GM19025 (cell line): ENCODE measurements at regions not wholly inside any gene's neighbourhood (a gene's known extent, or its start where the extent isn't known, plus 50 kb on each side); places are given as distances from the start of the nearest gene placed in this dataset.
"Not testable (repeated sequence)": the region's sequence is repeated elsewhere in the genome, so short reads cannot be mapped to it uniquely, and the experiment has no call there.

Experiments used
- ATAC-seq: cut with Tn5 transposase; IDR thresholded peaks from one replicate; pipeline ENCODE4 v1.9.1; 2021; ENCODE audit warnings: mild to moderate bottlenecking, low read depth, moderate library complexity; ENCODE audit not compliant: unreplicated experiment

DNA sequence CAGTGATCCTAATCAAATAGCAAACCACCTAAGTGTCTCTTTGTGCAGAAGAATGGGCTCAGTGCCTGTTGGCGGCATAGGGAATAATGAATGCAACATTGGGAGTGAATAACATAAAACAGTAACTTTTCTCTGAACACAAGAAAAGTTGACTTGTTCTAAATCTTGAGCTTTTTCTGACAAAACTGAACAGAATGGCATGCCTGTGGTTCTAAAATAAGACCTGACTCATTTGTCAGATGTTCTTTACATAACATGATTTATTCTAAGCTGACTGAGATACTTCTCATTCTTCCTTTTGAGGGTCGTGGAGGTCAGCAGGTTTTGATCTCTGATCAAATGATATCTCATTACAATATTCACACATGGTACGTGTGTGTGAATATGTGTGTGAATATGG lies 165.4 kb upstream of the WDR1 start:
- no peak for ATAC-seq

DNA sequence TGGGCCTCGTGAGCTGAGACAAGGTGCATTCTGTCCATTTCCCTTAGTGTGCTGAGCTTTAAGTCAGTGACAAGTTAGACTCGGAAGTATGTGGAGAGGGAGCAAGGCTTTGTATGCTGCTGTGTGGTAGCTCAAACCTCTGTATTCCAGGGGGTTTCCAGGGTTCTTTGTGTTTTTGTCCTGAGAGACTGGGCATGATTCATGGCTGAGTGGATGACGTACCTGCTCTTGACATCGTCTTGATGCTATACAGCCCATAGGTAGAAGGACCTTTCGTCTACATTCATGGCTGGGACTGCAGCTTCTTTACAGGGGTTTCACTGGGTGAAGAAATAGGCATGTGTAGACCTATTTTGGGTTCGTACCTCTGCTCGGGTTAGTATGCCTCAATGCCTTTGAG lies 162.7 kb upstream of the WDR1 start:
- no peak for ATAC-seq

DNA sequence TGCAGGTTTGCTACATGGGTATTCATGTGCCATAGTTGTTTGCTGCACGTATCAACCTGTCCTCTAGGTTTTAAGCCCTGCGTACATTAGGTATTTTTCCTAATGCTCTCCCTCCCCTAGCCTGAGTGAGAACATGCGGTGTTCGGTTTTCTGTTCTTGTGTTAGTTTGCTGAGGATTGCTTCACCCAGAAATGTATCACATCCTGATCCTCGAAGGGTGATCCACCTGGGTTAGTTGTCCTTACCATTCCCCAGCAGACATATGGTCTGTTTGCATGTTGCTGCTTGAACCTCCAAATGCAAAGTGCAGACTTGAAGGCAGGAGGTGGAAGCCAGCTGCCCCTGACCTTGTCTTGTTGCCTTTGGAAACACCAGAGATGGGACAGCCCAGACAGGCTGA lies 161.5 kb upstream of the WDR1 start:
- ATAC-seq, result no peak

DNA sequence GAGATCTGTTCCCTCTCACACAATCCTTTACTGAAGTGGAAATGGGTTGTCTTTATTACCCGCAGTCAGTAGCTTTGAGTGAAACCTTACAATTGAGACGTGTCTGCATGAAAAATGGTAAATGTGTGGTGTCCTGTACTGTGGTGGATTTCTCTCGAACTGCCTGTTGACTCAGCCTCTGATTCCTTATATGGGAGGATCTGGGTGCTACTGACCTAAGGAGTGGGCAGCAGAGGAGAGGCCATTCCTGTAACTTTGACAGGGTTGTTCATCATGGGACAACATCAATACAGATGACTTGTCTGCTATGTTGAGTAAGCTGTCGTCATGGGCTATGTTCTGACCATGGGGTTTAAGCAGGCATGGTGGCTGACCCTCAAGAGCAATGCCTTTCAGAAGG lies 159.6 kb upstream of the WDR1 start:
- ATAC-seq, result no peak

DNA sequence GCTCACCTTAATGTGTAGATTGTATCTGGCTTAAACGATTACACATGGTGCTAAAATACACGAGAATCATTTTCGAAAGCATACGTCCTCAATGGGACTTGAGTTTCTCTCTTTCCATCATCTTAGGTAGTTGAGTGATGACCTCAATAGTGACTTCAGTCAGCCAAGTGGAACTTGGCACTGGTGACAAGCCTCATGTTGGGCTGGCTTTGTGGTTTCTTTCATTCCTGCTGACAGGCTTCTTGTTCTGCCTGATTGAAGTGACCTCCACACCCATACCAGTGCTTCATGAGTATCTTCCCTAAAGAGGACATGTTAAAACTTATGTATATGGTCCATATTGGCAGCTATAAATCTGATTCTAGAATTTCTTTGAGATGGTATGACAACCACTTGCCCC lies 159.1 kb upstream of the WDR1 start:
- ATAC-seq, result no peak

DNA sequence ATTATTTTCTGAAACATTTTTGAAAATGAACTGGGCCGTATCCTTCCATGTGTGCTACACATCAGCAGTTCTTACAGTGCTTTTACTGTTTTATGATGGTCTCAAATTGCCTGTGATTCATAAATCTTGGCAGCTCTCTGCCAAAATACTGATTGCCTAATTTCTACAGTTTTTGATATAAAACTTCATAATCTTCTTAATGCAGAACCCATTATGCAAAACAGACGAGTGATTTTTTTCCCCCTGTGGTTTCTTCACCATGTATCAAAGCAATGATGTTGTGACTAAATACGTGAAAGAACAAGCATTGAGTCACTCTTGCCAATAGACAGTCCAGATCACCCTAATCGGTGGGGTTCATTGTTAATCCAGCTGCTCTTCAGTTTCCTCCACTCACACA lies 156.4 kb upstream of the WDR1 start:
- no peak for ATAC-seq

DNA sequence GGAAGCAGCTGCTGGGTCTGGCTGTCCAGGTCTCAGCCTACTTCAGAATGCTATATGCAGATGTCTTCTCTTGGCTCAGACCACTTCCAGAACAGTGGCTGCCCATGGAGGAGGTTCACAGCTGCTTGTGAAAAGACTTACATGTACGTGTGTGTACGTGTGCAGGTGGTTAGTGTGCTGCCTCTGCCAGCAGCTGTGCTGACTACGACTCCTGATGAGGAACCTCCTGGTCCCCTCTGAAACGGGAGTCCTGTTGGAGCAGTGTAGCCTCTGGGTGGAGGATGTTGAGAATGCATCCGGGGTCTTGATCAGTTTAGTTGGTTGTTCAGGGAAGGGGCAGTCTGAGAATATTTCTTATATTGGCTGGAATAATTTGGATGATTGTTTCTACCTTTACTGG lies 155.9 kb upstream of the WDR1 start:
- no peak for ATAC-seq

DNA sequence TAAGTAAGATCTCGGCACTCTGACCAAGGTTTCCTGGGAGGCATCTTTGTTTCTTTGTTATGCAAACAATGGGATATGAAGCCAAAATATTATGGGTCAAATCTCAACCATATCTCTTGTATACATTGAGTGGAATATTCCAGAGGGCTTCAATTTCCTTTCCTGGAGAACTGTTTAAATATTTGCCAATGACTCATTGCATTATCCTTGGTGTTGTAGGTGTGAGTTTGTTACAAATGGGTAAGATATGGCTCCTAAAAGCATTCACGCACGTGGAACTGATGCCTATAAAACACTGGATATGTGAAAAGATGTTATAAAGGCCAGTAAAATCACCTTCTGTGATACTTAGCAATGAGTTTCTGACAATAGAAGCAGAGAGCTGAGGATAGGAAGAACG lies 150.5 kb upstream of the WDR1 start:
- no peak for ATAC-seq

DNA sequence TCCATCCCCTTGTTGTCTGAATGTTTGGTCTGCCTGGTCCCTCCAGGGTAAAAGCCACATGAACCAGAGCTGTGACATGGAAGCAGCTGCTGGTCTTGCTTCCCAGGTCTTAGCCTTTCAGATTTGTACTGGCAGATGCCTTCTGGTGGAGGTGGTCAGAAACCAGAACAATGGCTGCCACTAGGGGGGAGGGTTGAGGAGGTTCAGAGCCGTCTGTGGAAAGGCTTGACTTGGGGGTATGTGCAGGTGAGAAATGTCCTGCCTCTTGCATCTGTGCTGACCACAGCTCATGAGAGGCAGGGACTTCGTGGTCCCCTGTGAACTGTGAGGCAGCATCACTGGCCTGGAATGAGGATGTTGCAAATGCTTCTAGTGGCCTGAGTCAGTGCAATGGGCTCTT lies 144.2 kb upstream of the WDR1 start:
- no peak for ATAC-seq

DNA sequence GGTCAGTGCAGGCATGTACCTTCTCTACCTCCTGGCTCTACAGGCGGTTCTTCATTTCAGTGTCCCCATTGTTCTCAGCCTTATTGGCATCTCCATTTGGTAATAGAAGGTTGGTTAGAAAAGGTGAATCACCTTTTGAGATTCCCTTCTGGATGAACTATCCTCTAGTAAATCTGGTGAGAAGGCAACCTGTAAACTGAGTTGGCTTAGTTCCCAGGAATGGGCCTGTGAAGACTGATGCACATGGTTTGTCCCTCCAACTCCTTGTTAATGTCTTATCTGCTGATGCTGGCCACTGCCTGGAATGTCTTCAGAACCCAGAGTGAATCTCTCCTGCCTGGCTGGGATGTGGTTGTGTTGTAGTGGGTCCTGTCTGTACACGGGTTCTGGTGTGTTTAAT lies 143.4 kb upstream of the WDR1 start:
- ATAC-seq, result no peak

DNA sequence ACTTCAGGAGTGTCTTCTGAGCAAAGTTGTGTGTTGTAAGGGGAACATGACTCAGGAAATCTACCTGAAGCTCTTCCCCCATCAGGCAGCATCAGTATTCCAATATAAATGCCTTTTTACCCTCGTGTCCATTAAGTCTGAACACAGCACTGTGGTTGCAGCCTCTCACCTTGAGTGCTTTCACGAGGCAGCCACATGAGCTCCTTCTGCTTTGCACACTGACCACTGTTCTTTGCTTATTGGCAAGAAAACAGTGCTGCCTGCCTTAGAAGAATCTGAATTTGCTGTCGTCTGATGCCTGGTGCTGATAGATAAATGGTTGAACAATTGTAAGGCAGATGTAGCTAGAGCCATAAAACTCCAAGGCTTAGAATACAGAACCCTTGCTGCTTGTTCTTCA lies 139.6 kb upstream of the WDR1 start:
- ATAC-seq, result no peak

DNA sequence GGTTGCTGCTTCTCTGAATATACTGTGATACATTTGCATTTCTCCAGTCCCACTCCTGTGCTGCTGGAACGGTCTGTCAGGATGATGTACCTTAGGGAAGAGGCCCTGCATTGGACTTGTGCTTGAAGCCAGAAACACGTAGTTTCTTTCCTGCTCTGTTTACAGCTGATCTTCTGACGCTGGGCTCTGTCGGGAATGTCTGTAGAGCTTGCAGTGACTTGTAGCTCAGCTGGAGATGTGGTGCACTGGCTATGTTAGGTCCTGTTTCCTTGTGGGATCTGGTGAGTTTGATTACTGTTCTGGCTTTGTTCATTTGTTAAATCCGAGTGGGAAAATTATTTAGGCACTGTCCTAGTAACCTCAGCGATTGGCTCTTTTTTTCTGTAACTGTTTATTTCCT lies 137.2 kb upstream of the WDR1 start:
- ATAC-seq, result no peak

DNA sequence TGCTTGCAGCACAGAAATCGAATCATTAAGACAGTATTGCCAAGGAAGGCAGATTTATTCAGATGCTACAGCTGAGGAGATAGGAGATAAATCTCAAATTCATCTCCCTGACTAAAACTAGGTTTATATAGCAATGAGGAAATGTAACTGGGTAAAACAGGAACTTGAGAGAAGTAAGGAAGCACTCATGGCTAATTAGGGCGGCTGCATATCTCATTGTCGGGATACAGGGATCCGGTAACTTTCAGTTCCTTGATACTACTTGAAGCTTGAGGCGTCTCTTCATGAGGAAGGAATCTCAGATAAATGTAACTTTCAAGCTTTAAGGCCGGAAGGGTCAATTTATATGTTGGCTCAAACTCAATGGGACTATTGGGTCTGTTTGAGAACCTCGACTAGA lies 129.2 kb upstream of the WDR1 start:
- ATAC-seq, result no peak

DNA sequence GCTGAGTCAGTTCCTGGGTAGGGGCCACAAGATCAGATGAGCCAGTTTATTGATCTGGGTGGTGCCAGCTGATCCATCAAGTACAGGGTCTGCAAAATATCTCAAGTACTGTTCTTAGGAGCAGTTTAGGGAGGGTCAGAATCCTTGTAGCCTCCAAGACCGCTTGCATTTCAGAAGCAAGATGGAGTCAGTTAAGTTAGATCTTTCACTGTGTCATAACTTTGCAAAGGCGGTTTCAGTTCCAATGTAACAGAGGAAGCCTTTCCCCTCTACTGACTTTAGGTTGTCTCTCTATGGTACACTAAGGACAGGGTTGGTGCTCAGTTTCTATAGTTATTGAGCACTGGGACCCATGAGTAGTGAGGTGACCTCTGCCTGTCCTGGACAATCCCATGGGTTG lies 127.3 kb upstream of the WDR1 start:
- ATAC-seq, result no peak

DNA sequence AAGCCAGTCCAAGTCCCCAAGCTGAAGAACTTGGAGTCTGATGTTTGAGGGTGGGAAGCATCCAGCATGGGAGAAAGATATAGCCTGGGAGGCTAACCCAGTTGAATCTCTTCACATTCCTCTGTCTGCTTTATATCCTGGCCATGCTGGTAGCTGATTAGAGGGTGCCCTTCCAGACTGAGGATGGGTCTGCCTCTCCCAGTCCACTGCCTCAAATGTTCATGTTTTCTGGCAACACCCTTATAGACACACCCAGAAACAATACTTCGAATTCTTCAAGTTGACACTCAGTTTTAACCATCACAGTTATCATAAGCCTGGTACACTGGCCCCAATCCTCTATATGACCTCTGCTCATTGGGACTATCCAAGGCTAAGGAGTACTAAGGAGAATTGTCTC lies 124.1 kb upstream of the WDR1 start:
- ATAC-seq, result no peak

DNA sequence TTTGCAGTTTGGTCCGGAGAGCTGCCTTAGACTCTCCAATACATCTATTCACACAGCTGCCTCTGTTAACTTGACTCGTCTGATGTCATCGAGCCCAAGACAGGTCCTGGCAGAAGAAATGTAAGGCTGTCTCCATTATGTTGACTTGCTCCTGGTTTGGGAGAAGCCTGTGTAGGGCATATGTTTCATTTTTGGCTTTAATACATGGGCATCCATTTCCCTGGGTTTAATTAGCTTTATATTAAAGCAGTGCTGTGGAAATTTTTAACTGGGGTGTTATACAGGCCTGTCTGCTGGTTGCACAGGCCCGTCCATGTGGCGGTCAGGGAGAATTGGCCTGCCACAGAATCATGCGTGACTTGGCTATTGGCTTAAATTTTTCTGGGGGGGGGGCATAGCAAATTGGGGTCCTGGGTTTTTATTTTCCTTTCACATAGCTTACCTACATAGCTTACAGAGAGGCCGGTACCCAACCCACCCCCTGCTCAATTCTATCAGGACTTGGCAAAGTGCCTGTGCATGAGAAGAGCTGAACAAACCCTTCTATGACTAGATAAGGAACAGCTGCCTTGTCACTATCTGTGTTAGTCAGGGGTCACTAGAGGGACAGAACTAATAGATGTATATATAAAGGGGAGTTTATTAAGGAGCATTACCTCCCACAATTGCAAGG lies 123.5 kb upstream of the WDR1 start:
- no peak for ATAC-seq

DNA sequence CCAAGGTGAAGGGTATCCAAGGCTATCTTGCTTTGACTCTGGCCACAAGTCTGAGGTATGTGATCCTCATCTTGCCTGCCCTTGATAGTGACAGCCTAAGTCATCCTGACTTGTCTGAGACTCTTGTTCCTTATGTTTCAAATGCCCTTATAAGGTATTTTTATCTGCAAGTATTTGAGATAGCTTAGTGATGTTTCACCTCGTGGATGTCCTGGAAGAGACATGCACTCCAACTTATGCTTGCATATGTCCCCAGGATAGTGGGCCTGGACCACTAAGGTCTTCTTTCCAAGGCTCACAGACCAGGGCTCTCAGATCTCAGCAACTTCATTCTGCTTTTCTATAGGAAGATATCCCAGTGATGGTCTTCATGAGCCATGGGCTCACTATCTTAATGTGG lies 120.5 kb upstream of the WDR1 start:
- ATAC-seq, result no peak

DNA sequence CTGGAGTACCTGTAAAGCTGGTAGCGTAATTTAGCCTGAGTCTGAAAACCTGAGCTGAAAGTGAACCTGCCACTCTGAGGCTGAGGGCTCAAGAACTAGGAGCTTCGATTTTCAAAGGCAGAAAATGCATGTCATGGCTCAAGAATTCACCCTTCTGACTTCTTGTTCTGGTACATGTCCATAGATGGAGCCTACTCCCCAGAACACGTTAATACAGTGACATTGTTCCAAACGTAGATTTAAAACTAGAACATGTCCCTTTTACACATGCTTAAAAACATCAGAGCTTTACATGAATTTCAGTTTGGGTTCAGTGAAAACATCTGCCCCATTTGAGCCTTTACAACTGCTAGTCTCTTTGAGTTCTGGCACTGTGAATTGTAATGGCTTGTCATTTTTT lies 115.5 kb upstream of the WDR1 start:
- ATAC-seq, result no peak

DNA sequence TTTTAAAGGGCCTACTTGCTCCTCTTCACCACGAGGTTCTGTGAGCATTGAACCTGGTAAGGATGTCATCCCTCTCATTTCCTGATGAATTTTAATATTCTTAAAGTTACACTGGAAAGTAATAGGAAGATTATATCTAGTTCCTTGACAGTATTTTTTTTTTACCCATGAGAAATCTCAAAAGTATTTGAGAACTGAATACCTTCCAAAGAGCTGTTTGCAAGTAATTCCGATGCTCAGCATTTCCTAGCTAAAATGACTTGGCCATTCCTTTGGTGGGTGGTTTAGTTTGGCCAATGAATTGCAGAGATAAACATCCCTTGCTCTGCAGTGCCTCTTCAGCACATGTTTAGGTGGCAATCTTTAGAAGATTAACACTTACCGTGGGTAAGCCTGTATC lies 110.2 kb upstream of the WDR1 start:
- ATAC-seq, result no peak

DNA sequence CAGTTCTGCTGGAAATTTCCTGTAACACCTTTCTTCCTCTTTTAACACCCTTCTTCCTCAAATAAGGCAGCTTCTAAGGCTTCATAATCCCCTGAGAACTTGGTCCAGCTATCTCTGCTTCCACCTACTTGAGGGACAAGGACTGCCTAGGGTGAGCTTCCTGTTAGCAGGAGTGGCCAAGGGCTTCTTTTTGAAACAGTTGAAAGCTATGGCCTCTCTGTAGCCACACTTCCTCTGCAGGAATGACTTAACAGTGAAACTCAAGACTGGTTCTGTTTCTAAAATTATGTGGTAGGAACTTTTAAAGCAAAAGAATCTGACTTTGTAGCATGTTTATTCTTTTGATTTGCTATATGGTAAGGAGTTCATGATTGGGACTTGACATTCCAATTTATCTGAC lies 108.5 kb upstream of the WDR1 start:
- no peak for ATAC-seq

DNA sequence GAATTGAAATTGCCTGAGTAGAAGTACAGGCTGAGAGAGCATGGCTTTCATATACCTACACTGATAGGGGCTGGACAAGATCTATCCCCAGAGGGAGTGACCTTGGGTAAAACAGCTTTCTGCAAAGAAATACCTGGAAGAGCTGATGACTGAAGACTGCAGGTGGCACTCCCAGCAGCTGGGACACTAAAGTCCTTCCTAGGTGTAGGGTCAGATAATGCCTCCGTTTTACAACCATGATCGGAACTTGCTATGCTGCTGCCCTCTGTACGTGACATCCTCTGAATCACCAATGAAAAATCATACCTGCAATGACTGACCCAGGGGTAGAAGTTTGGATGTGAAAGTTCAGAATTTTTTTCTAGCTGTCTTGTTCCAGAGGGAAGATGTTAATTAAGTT lies 107.2 kb upstream of the WDR1 start:
- ATAC-seq, result no peak

DNA sequence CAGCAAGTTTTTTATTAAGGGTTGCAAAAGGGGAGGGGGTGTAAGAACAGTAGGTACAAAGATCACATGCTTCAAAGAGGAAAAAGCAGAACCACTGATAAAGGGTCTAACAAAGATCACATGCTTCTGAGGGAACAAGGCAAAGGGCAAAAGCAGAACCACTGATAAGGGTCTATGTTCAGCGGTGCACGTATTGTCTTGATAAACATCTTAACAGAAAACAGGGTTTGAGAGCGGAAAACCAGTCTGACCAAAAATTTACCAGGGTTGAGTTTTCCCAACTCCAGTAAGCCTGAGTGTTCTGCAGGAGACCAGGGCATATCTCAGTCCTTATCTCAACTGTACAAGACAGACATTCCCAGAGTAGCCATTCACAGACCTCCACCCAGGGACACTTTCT lies 96.9 kb upstream of the WDR1 start:
- not testable (repeated sequence) for ATAC-seq

DNA sequence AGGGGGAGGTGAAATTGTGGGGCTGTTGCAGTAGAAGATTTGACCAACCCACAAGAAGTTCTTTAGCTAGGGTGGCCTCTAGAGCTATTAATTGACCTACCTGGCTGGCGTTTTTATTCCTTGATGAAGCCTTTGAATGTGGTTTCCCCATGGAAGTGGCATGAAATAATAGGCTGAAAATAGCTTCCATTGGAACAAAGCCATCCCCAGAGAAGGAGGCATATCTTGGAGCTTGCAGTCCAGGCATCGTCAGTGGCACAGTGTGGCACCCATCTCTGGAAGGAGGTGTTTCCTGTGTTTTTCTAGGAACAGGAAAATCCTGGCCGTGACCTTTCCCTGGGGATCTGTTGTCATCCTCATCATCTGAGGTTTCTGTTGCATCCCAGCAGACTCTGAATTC lies 96.3 kb upstream of the WDR1 start:
- no peak for ATAC-seq
